Keratinocyte (primary cell): ENCODE measurements at regions not wholly inside any gene's neighbourhood (a gene's known extent, or its start where the extent isn't known, plus 50 kb on each side); places are given as distances from the start of the nearest gene placed in this dataset.

Experiments used
- CTCF ChIP-seq, 3 experiments: IDR thresholded peaks in 1 of 3; conservative IDR thresholded peaks in 1 of 3; optimal IDR thresholded peaks in 1 of 3; 2 replicates in 2 of 3; 3 replicates in 1 of 3; pipeline versions ENCODE3 to v1.5.1; 2011; ENCODE audit warnings: low read length in 3 of 3, mild to moderate bottlenecking in 3 of 3, moderate library complexity in 2 of 3, control low read depth in 1 of 3, inconsistent platforms in 1 of 3; ENCODE audit not compliant: insufficient read depth in 2 of 3; ENCODE audit errors: extremely low read depth in 1 of 3
- EZH2 ChIP-seq: IDR thresholded peaks from one replicate; pipeline ENCODE4 v1.6.1; 2012; ENCODE audit warnings: inconsistent platforms, mild to moderate bottlenecking, low read length, moderate library complexity

GRCh38 chr2:235378944-235379343 lies 114.9 kb upstream of the AGAP1 start:
- no peak for TF ChIP-seq CTCF (optimal IDR thresholded peaks at IDR 0.05 in 1 of 3, IDR thresholded peaks at IDR 0.05 in 1 of 3, conservative IDR thresholded peaks at IDR 0.05 in 1 of 3; ENCODE audit: extremely low read depth in 1 of 3, insufficient read depth in 2 of 3, low read length in 3 of 3)
- no peak for TF ChIP-seq EZH2
